ENCODE measurements at regions not wholly inside any gene's neighbourhood (a gene's known extent, or its start where the extent isn't known, plus 50 kb on each side); places are given as distances from the start of the nearest gene placed in this dataset.

DNA sequence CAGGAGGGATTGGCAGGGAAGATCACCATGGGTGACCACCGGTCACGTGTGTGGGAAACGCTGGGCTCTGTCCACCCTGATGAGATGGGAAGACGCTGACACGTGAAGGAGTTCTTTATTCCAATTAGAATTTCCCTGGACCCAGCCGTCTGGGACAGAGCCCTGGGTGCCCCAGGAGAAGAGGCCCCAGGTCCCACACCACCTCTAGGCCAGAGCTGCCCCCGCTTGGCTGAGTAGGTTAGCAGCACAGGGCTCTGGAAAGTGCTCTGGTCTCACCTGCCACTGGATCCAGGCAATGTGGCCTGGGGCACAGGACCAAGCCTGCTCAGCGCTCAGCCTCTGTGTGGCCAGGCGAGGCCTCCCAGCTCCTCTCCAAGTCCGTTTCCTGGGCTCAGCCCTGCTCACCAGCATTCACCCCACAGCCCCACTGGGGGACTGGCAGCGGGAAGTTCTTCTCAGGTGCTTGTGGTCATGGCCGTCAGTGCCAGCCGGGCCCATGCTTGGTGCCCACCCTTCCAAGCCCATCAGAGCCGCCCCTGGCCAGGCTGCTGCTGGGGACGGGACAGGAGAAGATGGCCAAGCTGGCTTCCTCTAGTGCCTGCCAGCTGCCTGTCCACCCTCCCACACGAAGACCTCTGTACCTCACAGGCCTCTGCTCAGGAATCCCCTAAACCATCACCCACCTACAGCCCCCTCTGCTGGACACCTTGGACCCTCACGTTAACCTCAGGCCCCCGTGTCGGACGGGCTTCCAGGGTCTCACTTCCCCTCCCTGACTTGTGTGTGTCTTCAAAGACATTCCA, 62.5 kb upstream of the FGF3 start:
- no peak for TF ChIP-seq GATA3 (IDR thresholded peaks at IDR 0.05; ENCODE audit: low read depth, low read length)
- no peak for TF ChIP-seq GATA2 (IDR thresholded peaks at IDR 0.05; ENCODE audit: low read depth, low read length)

DNA sequence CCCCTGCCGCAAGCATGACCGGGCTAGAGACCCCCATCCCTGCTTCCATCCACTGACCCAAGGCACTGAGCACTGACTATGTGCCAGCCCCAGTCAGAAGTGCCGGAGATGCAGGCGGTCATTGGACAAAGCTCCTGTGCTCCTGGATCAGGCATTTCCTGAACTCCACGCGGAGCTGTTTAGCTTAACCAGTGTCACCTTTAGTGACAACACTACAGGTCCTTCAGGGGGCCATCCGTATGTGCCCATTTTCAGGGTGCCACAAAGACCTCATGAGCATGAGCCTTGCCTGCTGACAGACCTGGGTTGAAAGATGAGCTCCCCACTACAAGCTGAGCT, 63.0 kb upstream of the FGF3 start:
- TF ChIP-seq GATA3 (IDR thresholded peaks at IDR 0.05; ENCODE audit: low read depth, low read length): no peak
- no peak for TF ChIP-seq GATA2 (IDR thresholded peaks at IDR 0.05; ENCODE audit: low read depth, low read length)

GRCh38 chr11:69883292-69884255, 64.4 kb upstream of the FGF3 start:
- TF ChIP-seq GATA2 (IDR thresholded peaks at IDR 0.05; ENCODE audit: low read depth, low read length): no peak
- TF ChIP-seq GATA3 (IDR thresholded peaks at IDR 0.05; ENCODE audit: low read depth, low read length): no peak

DNA sequence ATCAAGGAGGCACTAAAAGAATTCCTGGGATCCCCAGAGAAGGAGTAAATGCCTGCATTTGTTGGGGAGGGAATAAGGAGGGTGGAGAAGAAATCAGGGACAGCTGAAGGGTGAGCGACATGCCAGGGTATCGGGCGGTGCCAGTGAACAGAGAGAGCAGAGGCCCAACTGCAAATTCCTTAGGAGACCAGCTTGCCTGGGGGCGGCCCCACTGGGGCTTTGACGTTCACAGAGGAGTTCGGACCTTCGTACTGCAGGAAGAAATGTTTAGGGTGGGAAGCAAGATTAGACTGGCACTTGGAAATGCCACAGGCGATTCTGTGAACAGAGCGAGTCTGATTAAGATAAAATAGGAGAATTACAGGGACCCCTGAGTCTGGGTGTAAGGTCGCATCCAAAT, 65.1 kb upstream of the FGF3 start:
- TF ChIP-seq GATA2 (IDR thresholded peaks at IDR 0.05; ENCODE audit: low read depth, low read length): no peak
- TF ChIP-seq GATA3 (IDR thresholded peaks at IDR 0.05; ENCODE audit: low read depth, low read length): no peak

- TF ChIP-seq GATA2 (IDR thresholded peaks at IDR 0.05; ENCODE audit: low read depth, low read length): no peak
- no peak for TF ChIP-seq GATA3 (IDR thresholded peaks at IDR 0.05; ENCODE audit: low read depth, low read length)
Measured at GRCh38 chr11:69884751-69885150, 65.5 kb upstream of the FGF3 start.

DNA sequence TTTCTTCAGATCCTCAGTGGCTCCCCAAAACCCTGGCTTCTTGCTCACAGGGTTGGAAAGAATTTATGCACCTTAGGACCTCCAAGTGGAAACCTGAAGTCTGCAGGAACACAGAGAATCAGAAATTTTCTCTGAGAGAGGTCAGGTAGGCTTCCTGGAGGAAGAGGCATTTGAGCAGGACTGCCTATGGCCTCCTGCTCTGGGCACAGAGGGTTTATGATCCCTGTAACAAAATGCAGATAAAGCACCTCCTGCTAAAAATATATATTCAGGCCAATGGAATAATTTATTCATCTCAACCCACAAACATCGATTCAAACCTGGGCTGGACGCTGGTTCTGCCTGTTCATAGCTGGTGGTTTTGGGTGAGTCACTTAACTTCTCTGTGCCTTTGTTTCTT, 68.1 kb upstream of the FGF3 start:
- no peak for TF ChIP-seq GATA3 (IDR thresholded peaks at IDR 0.05; ENCODE audit: low read depth, low read length)
- no peak for TF ChIP-seq GATA2 (IDR thresholded peaks at IDR 0.05; ENCODE audit: low read depth, low read length)

DNA sequence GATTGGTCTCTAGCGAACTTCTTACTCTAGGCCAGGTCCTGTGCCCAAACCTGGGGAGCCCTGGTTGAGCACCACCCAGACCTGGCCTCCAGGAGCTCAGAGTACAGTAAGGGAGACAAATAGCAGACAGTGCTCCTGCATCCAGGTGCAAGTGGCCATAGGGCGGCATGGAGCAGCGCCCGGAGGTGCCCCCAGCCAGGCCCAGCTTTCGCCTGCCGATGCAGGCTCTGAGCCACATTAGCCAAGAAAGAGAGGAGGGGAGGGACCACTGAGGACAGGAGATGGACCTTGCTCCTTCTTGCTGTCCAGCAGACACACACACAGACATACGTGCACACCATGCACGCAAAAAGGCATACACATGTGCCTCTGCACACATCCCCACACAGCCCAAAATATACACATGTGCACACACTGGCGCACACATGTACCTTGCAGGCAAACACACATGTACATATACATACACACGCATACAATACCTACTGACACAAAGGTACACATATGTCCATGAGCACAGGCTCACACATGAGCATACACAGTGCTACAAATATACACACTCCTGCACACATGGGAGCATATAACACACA, 68.7 kb upstream of the FGF3 start:
- TF ChIP-seq GATA3 (IDR thresholded peaks at IDR 0.05; ENCODE audit: low read depth, low read length) (no peak), GATA2 (IDR thresholded peaks at IDR 0.05; ENCODE audit: low read depth, low read length) (no peak)

GRCh38 chr11:69888483-69889181, 69.4 kb upstream of the FGF3 start:
- TF ChIP-seq GATA2 (IDR thresholded peaks at IDR 0.05; ENCODE audit: low read depth, low read length) (no peak), GATA3 (IDR thresholded peaks at IDR 0.05; ENCODE audit: low read depth, low read length) (no peak)

GRCh38 chr11:69889400-69890318, 70.4 kb upstream of the FGF3 start:
- no peak for TF ChIP-seq GATA2 (IDR thresholded peaks at IDR 0.05; ENCODE audit: low read depth, low read length)
- TF ChIP-seq GATA3 (IDR thresholded peaks at IDR 0.05; ENCODE audit: low read depth, low read length): no peak

DNA sequence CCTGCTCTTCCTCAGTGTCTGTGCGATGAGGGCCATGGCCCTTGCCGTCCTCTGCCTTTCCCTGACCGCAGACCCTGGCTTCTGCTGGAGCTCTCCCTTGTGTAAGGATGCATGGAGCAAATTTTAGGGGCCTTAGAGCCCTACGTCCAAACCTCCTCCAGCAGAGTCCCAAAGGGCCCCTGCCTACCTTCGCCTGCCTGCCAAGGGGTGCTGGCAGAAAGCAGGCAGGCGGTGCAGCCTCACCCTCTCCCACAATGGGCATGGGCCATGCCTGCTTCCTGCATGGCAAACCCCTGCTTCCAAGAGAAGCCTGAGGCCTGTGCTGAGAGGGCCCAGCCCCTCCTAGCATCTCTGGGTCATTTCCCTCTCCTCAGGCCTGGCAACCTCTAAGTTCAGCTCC, 71.3 kb upstream of the FGF3 start:
- TF ChIP-seq GATA2 (IDR thresholded peaks at IDR 0.05; ENCODE audit: low read depth, low read length) (no peak), GATA3 (IDR thresholded peaks at IDR 0.05; ENCODE audit: low read depth, low read length) (no peak)

DNA sequence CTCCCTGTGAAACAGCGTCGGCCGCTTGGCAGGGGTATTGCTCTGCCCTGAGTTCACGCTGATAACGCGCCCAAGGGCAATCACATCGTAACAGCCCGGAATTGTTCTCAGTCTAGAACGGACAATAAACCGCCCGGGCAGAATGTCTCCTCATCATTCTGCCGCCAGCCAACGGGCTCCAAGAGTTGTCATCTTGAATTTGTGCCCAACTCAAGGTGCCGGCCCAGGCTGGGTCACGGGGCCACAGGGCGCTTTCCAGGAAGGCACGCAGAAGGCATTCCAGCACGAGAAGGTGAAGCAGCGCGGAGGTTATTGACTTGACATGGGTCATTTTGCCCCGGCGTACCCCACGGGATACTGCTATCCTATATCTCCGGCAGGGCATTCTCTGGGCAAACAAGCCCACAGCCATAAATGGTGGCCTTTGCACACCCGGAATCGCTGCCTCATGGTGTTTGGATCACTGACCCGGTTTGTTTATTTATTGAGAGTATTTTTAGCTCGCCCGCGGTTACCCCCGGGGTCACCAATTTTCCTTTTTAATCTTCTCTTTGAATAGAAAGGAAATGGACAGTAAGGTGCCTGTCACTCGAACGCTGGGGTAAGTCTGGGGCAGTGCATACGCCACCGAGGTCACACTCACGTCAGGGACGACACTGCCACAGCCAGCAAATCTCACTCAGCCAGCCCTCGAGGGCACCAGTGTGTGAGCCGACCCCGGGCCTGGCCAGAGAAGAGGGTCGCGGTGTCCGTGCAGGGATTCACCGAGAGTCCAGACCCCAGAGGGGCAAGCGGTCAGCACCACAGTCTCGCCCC, 72.4 kb upstream of the FGF3 start:
- TF ChIP-seq GATA3 (IDR thresholded peaks at IDR 0.05; ENCODE audit: low read depth, low read length): no peak

DNA sequence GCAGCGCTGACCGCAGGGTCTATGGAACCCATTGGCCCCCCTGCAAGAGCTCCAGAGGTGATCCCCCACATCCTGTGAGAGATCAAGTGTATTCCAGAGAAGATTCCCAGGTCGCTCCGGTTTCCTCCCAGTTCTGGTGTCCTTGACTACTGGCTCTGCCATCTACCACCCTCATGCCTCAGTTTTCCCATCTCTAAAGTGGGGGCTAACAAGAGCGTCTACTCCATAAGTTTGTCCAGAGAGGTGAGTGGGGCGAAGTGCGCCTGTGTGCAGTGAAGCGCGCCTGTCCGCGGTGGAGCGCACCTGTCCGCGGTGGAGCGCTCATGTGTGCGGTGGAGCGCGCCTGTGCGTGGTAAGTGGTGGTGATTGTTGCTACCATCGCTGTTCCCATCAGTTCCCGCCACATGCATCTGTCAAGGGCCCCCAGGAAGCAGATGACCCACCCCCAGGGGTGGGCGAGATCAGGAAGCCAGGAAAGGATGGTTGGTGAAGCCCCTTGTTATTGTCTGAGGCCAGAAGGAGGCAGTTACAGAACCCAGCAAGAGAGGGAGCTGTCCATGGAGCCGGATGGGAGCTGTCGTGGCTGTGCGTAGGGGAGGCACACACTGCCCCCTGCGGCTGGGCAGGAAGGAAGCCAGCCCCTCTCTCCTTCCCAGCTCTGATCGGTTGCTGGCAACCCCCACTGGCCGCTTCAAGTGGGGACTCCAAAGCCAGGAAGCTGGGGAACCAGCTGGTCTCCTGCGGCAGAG, 73.2 kb upstream of the FGF3 start:
- no peak for TF ChIP-seq GATA2 (IDR thresholded peaks at IDR 0.05; ENCODE audit: low read depth, low read length)
- no peak for TF ChIP-seq GATA3 (IDR thresholded peaks at IDR 0.05; ENCODE audit: low read depth, low read length)
